Ureter (tissue), 1 donor: ENCODE measurements at regions not wholly inside any gene's neighbourhood (a gene's known extent, or its start where the extent isn't known, plus 50 kb on each side); places are given as distances from the start of the nearest gene placed in this dataset.

Experiments
- DNase-seq: peaks from one replicate; pipeline ENCODE4 v3.0.0-alpha.2; 2020; ENCODE audit warnings: low spot score
- donor health status: DM: yes; HTN: yes; CAD: no.

- no peak for DNase-seq
Measured at GRCh38 chr9:82495884-82496777, 507.6 kb downstream of the SPATA31D1 start.

- no peak for DNase-seq
Measured at GRCh38 chr9:82498541-82499317, 510.2 kb downstream of the SPATA31D1 start.

DNA sequence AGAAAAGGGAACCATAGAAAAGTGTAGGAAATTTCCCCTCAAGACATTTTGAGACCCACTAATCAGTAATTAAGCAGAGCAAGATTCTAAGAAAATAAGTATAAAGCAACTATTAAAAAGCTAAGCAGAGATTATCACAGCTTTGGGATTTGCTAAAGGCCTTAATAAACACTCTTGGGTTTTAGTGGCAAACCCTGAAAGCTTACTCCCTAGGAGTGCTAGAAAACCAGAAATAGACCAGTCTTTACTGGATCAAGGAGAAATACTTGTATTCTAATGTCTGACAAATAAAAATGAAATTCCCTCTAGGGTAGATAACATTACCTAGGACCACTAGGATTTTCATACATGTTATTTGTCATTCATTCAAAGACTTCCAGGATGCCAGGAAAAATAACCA lies 510.8 kb downstream of the SPATA31D1 start:
- no peak for DNase-seq

DNA sequence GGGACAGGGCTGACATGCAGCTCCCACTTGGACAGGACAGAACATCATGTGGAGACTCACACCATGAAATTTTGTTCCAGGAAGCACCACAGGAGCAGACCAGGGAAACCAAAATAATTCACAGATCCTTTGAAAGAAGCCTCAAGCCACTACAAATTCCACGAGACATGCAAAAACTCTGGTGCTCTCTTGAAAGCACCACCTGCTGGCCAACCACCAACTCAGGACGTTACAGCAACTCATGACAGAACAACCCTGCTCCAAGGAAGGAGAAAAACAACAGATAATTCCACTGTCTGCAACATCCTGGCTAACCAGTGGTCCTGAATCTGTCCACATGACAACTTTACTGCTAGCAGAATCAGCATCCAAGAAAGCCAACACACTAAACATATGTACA lies 516.0 kb downstream of the SPATA31D1 start:
- DNase-seq, result no peak

- DNase-seq, result no peak
Measured at GRCh38 chr9:82511626-82512025, 523.1 kb downstream of the SPATA31D1 start.

GRCh38 chr9:82512728-82513127 lies 524.2 kb downstream of the SPATA31D1 start:
- no peak for DNase-seq

DNA sequence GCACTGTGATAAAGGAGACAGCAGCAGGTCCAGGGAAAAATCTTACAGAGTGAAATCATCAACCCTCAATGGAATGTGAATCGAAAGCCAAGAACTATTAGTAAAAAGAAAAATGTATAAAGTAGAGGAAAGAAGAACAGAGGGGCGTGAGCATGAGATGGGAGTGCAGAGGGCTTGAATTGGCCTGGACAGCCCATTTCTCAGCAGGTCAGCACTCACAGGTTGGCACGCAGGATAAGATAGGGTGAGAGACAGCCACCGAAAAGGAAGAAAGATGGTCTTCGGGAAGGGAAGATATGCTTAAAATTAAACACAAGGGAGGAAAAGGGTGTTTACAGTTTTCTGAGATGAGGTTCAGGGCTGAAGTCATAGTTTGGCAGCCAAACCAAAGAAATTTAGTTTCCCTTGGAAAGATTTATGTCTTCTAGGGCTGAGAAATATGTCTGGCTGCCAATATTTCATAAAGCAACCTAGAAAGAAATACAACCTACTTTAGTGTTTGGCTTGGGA lies 524.7 kb downstream of the SPATA31D1 start:
- DNase-seq, result no peak

- DNase-seq, result no peak
Measured at GRCh38 chr9:82513976-82514735, 525.6 kb downstream of the SPATA31D1 start.

DNA sequence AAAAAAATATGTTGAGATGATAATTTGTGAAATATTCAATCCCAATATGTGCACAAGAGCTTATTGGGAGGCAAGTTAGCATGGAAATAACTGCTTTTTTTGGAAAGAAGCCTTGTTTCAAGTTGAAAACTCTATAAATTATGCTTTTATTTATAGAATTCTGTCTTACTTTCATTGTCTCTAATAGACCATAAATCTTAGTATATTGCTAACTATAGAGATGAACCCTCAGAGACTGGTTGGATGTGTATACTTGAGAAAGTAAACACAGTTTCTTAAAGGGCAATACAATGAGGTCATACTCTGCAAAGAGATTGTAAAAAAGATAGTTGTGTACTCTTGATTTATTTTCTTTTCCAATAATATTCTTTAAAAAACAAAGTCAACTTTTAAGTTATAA lies 530.3 kb downstream of the SPATA31D1 start:
- DNase-seq, result no peak

- no peak for DNase-seq
Measured at GRCh38 chr9:82519332-82519731, 530.8 kb downstream of the SPATA31D1 start.

- DNase-seq, result no peak
Measured at GRCh38 chr9:82524407-82524806, 535.8 kb downstream of the SPATA31D1 start.

GRCh38 chr9:82526577-82526976 lies 536.4 kb downstream of the RASEF start:
- DNase-seq, result no peak

- no peak for DNase-seq
Measured at GRCh38 chr9:82531795-82532194, 531.1 kb downstream of the RASEF start.

DNA sequence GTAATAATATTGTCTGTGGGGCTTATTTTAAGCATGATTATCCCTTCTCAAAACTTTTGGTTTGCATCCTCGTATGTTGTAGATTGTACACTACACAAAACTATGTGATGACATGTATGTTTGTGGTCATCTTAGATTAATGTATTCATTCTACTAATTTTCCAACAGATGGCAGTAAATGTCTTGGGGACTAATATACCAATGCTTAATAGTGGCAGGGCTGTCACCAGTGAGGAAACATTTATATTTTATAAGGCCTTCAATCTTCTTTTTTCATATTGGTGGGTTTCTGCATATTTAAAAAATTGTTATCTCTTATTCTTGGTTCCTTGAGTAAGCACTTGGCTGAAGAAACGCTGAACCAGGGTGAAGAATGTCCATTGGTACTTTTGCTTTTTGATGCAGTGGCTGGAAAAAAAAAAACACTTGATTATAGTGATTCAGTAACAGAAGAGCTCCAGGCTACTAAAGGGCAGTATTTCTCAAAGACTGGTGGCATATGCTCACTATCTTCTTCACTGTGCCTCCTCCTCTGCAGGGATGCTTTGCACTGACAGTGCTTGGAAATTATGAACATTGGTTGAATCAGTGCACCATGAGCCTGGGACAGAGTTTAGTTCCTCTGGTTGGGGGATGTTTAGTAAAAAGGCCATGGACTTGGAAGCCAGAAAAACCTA lies 530.3 kb downstream of the RASEF start:
- DNase-seq, result no peak

- no peak for DNase-seq
Measured at GRCh38 chr9:82535432-82535998, 527.4 kb downstream of the RASEF start.

- DNase-seq, result no peak
Measured at GRCh38 chr9:82538634-82539033, 524.3 kb downstream of the RASEF start.

GRCh38 chr9:82539146-82539545 lies 523.8 kb downstream of the RASEF start:
- DNase-seq, result no peak

- DNase-seq, result no peak
Measured at GRCh38 chr9:82539856-82540579, 522.9 kb downstream of the RASEF start.

DNA sequence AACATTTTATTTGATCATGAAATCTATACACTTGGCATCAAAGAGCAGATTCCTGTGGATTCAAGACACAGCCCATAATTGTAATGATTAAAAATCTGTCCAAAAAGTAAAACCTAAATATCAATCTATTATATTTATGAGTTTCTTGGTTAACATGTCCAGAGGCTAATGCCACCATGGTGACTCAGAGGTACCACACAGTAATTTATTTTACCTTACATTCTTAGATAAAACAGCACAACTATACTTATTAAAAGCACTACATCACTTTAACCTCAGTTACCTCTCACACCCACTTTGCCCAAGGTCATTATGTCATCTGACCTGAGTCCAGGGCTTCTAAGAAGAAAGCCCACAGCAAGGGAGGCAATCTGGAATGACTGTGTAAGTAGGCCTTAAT lies 519.2 kb downstream of the RASEF start:
- DNase-seq, result no peak

- DNase-seq, result no peak
Measured at GRCh38 chr9:82546136-82546535, 516.8 kb downstream of the RASEF start.
